H1 (cell line): ENCODE measurements at regions not wholly inside any gene's neighbourhood (a gene's known extent, or its start where the extent isn't known, plus 50 kb on each side); places are given as distances from the start of the nearest gene placed in this dataset.

Source experiments
- CTCF ChIA-PET: fragments of 300-600 bp; sonication (Branson Sonifier 250); formaldehyde crosslinking; loops from one replicate; lab custom pipeline; 2021; ENCODE audit not compliant: partially characterized antibody; lab: Charles Lee
- POLR2A ChIA-PET: fragments of 300-600 bp; sonication (Branson Sonifier 250); formaldehyde crosslinking; loops from one replicate; lab custom pipeline; 2021; ENCODE audit warnings: inconsistent platforms; ENCODE audit not compliant: partially characterized antibody; lab: Charles Lee
- DNase-seq, 2 experiments: peaks; one replicate each; pipeline versions ENCODE4 v3.0.0 to v3.0.0-alpha.2; 2010 to 2022; ENCODE audit warnings: low spot score in 2 of 2, low read depth in 1 of 2, mixed read lengths in 1 of 2
- FAIRE-seq: peaks from 2 replicates; lab custom pipeline; 2011; peaks lifted over from hg19 to GRCh38; lab: Jason Lieb, UNC
- H2AFZ ChIP-seq: 2 replicates; pipeline ENCODE4 v1.8.1; 2012; ENCODE audit warnings: low read length, inconsistent platforms
- H2AK5ac ChIP-seq: 2 replicates; pipeline ENCODE4 v1.6.1; 2013; ENCODE audit warnings: low read depth, low read length
- H2BK120ac ChIP-seq: replicated peaks from 2 replicates; pipeline ENCODE3; 2013; ENCODE audit warnings: low read depth, low read length, inconsistent platforms
- H2BK12ac ChIP-seq: 2 replicates; pipeline ENCODE4 v1.6.1; 2013; ENCODE audit warnings: low read depth, low read length
- H2BK15ac ChIP-seq: 2 replicates; pipeline ENCODE4 v1.6.1; 2013; ENCODE audit warnings: low read length
- H2BK20ac ChIP-seq: 2 replicates; pipeline ENCODE4 v1.6.1; 2013; ENCODE audit warnings: low read length
- H2BK5ac ChIP-seq: 2 replicates; pipeline ENCODE4 v1.6.1; 2013; ENCODE audit warnings: low read depth, low read length
- H3K14ac ChIP-seq: 2 replicates; pipeline ENCODE4 v1.6.1; 2013; ENCODE audit warnings: inconsistent platforms; ENCODE audit not compliant: insufficient read length
- H3K18ac ChIP-seq: 2 replicates; pipeline ENCODE4 v1.6.1; 2013; ENCODE audit warnings: low read length; ENCODE audit errors: extremely low read depth
- H3K23ac ChIP-seq: 2 replicates; pipeline ENCODE4 v1.6.1; 2013; ENCODE audit warnings: inconsistent platforms; ENCODE audit not compliant: insufficient read length
- H3K23me2 ChIP-seq: 2 replicates; pipeline ENCODE4 v1.6.1; 2013; ENCODE audit warnings: low read depth, low read length
- H3K27ac ChIP-seq: 2 replicates; pipeline ENCODE4 v1.6.1; 2011; ENCODE audit warnings: low read depth, low read length, inconsistent platforms
- H3K27me3 ChIP-seq, 4 experiments: replicated peaks in 1 of 4; 1 replicate in 1 of 4; 2 replicates in 3 of 4; pipeline versions ENCODE4 v1.6.1 to v1.8.1; 2011 to 2013; ENCODE audit warnings: low read length in 3 of 4, mild to moderate bottlenecking in 3 of 4, inconsistent platforms in 2 of 4, mixed read lengths in 2 of 4, moderate library complexity in 1 of 4; ENCODE audit not compliant: control insufficient read depth in 3 of 4, insufficient read depth in 3 of 4; ENCODE audit errors: extremely low read depth in 1 of 4
- H3K36me3 ChIP-seq, 4 experiments: 2 replicates each; pipeline versions ENCODE4 v1.6.1 to v1.8.1; 2011 to 2013; ENCODE audit warnings: mild to moderate bottlenecking in 4 of 4, low read length in 3 of 4, moderate library complexity in 2 of 4, control low read depth in 1 of 4, inconsistent platforms in 1 of 4; ENCODE audit not compliant: insufficient read depth in 4 of 4, control insufficient read depth in 2 of 4
- H3K4ac ChIP-seq: replicated peaks from 2 replicates; pipeline ENCODE3; 2013; ENCODE audit warnings: low read length, low read depth, mixed read lengths, inconsistent platforms; ENCODE audit not compliant: insufficient read length
- H3K4me1 ChIP-seq, 4 experiments: replicated peaks in 1 of 4; 1 replicate in 1 of 4; 2 replicates in 3 of 4; pipeline versions ENCODE4 v1.6.1 to v1.8.1; 2011 to 2013; ENCODE audit warnings: low read length in 3 of 4, inconsistent platforms in 2 of 4, mixed read lengths in 1 of 4; ENCODE audit not compliant: insufficient read depth in 4 of 4, control insufficient read depth in 3 of 4
- H3K4me2 ChIP-seq, 2 experiments: 2 replicates each; pipeline versions ENCODE4 v1.6.1 to v1.8.1; 2011 to 2013; ENCODE audit warnings: low read depth in 2 of 2, low read length in 2 of 2, control low read depth in 1 of 2, inconsistent platforms in 1 of 2, mild to moderate bottlenecking in 1 of 2; ENCODE audit not compliant: insufficient read depth in 1 of 2
- H3K4me3 ChIP-seq, 4 experiments: fragments of 200-600, 300-600 bp in 1 of 4; sonication (generic), shearing (Covaris generic), sonication (Bioruptor Twin) in 1 of 4; 2 replicates each; pipeline versions ENCODE4 v1.5.1 to v1.8.1; 2011 to 2016; ENCODE audit warnings: low read length in 4 of 4, low read depth in 3 of 4, control low read depth in 2 of 4, inconsistent platforms in 2 of 4, mild to moderate bottlenecking in 2 of 4, mixed read lengths in 1 of 4, moderate library complexity in 1 of 4; ENCODE audit not compliant: insufficient read depth in 2 of 4; ENCODE audit errors: extremely low read depth in 1 of 4
- H3K56ac ChIP-seq: replicated peaks from 2 replicates; pipeline ENCODE3; 2013; ENCODE audit warnings: low read depth, mild to moderate bottlenecking, mixed read lengths, low read length, inconsistent platforms; ENCODE audit not compliant: insufficient read length
- H3K79me1 ChIP-seq: 2 replicates; pipeline ENCODE4 v1.6.1; 2013; ENCODE audit warnings: low read depth, low read length, control low read depth
- H3K79me2 ChIP-seq, 2 experiments: 2 replicates each; pipeline versions ENCODE4 v1.6.1 to v1.8.1; 2012 to 2013; ENCODE audit warnings: low read length in 2 of 2, mild to moderate bottlenecking in 2 of 2, inconsistent platforms in 1 of 2; ENCODE audit not compliant: insufficient read depth in 2 of 2, control insufficient read depth in 1 of 2
- H3K9ac ChIP-seq, 4 experiments: replicated peaks in 1 of 4; 1 replicate in 1 of 4; 2 replicates in 3 of 4; pipeline versions ENCODE4 v1.6.1 to v1.8.1; 2011 to 2013; ENCODE audit warnings: low read depth in 3 of 4, low read length in 3 of 4, control low read depth in 2 of 4, mild to moderate bottlenecking in 2 of 4, moderate library complexity in 2 of 4, inconsistent platforms in 1 of 4; ENCODE audit errors: extremely low read depth in 1 of 4
- H3K9me3 ChIP-seq, 2 experiments: 2 replicates each; pipeline versions ENCODE4 v1.6.1 to v1.8.1; 2012 to 2013; ENCODE audit warnings: mild to moderate bottlenecking in 2 of 2, moderate library complexity in 2 of 2, control low read depth in 1 of 2, inconsistent platforms in 1 of 2, low read depth in 1 of 2, low read length in 1 of 2, mixed read lengths in 1 of 2; ENCODE audit not compliant: insufficient read depth in 2 of 2
- H4K20me1 ChIP-seq, 2 experiments: replicated peaks in 1 of 2; 2 replicates each; pipeline versions ENCODE3 to v1.8.1; 2011 to 2013; ENCODE audit warnings: inconsistent platforms in 2 of 2, low read length in 2 of 2, mild to moderate bottlenecking in 1 of 2; ENCODE audit not compliant: insufficient read depth in 2 of 2, control insufficient read depth in 1 of 2
- H4K5ac ChIP-seq: 2 replicates; pipeline ENCODE4 v1.6.1; 2013; ENCODE audit warnings: low read length, low read depth, mixed read lengths, inconsistent platforms; ENCODE audit not compliant: insufficient read length
- H4K8ac ChIP-seq: 2 replicates; pipeline ENCODE4 v1.8.0; 2013; ENCODE audit warnings: mild to moderate bottlenecking, moderate library complexity, low read length, inconsistent platforms; ENCODE audit not compliant: insufficient read depth; ENCODE audit errors: extremely low read depth
- H4K91ac ChIP-seq: replicated peaks from 2 replicates; pipeline ENCODE3; 2013; ENCODE audit warnings: low read length, mixed read lengths, inconsistent platforms; ENCODE audit not compliant: insufficient read length
- BACH1 ChIP-seq: IDR thresholded peaks from 2 replicates; pipeline ENCODE4 v1.6.1; 2012; ENCODE audit warnings: low read length, improper control_type of control experiment
- EP300 ChIP-seq, 2 experiments: IDR thresholded peaks; 1 replicate in 1 of 2; 2 replicates in 1 of 2; pipeline ENCODE4 v1.6.1; 2011 to 2012; ENCODE audit warnings: low read depth in 2 of 2, low read length in 2 of 2, mild to moderate bottlenecking in 2 of 2, borderline replicate concordance in 1 of 2, inconsistent platforms in 1 of 2, moderate library complexity in 1 of 2
- FOSL1 ChIP-seq: IDR thresholded peaks from 2 replicates; pipeline ENCODE4 v1.6.1; 2011; ENCODE audit warnings: mild to moderate bottlenecking, low read depth, low read length, moderate library complexity; ENCODE audit not compliant: insufficient read depth
- HDAC2 ChIP-seq, 2 experiments: fragments of 300-600 bp in 1 of 2; sonication (generic) in 1 of 2; IDR thresholded peaks; 2 replicates each; pipeline ENCODE4 v1.6.1; 2011 to 2012; ENCODE audit warnings: low read depth in 2 of 2, low read length in 2 of 2, mild to moderate bottlenecking in 2 of 2, moderate library complexity in 2 of 2, borderline replicate concordance in 1 of 2, inconsistent platforms in 1 of 2
- POLR2AphosphoS5 ChIP-seq: IDR thresholded peaks from 2 replicates; pipeline ENCODE4 v1.6.1; 2011; ENCODE audit warnings: low read depth, low read length
- RBBP5 ChIP-seq: IDR thresholded peaks from 2 replicates; pipeline ENCODE4 v1.7.1; 2012; ENCODE audit warnings: low read depth, mild to moderate bottlenecking, inconsistent platforms, low read length, moderate library complexity, borderline replicate concordance
- RXRA ChIP-seq: IDR thresholded peaks from 2 replicates; pipeline ENCODE4 v1.6.1; 2011; ENCODE audit warnings: low read depth, mild to moderate bottlenecking, low read length, moderate library complexity; ENCODE audit not compliant: insufficient read depth
- SAP30 ChIP-seq: fragments of 300-600 bp; sonication (generic); IDR thresholded peaks from 2 replicates; pipeline ENCODE4 v1.7.1; 2012; ENCODE audit warnings: low read length, moderate library complexity, mild to moderate bottlenecking, inconsistent platforms; ENCODE audit not compliant: insufficient read depth, insufficient replicate concordance
- TBP ChIP-seq: IDR thresholded peaks from 2 replicates; pipeline ENCODE4 v1.6.1; 2011; ENCODE audit warnings: low read depth, low read length, improper control_type of control experiment
- WGBS, 2 experiments: shearing (Covaris generic) in 1 of 2; methylation state at CpG; one replicate each; pipeline versions ENCODE4 v1.1.6 to v1.1.7; 2013 to 2015; ENCODE audit warnings: low lambda C conversion rate in 2 of 2, mixed read lengths in 2 of 2, inconsistent platforms in 1 of 2, low coverage in 1 of 2, missing lambda C conversion rate in 1 of 2; ENCODE audit not compliant: insufficient replicate concordance in 2 of 2, insufficient coverage in 1 of 2, insufficient read length in 1 of 2; ENCODE audit errors: extremely low coverage in 1 of 2, missing lambda C conversion rate in 1 of 2; 5-methylcytosine and 5-hydroxymethylcytosine counted together
- TF ChIP-seq, protein P1 (sequence below): IDR thresholded peaks from 2 replicates; pipeline ENCODE4 v1.6.1; 2012; ENCODE audit warnings: inconsistent platforms

DNA sequence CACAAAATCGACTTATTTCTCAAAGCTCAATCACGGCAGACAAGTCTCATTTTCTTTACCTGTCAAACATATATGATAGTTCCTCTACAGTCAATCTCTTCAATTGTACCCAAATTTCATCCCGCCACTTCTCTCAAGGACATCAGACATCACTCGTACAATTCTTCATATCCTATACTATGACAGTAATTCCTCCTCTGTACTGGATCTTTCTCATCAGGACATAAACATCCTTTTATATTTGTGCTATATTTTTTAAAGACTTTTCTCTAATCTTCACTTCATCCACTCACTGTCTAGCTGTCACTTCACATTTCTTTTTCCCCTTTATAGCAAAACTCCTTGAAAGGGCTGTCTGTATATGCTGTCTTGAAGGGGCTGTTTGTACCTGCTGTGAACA is 419.1 kb upstream of the NR5A2 start:
- Histone ChIP-seq H3K9ac (no peak overlapping the region), H4K20me1 (no peaks in the 10 kb centered on the region), H3K36me3 (no peaks in the 10 kb centered on the region), H3K27me3 (no peaks in the 10 kb centered on the region), H3K79me2 (no peaks in the 10 kb centered on the region), H3K79me1 (no peaks in the 10 kb centered on the region), H3K4ac (no peak overlapping the region), H3K9me3 (no peaks in the 10 kb centered on the region), H3K4me2 (no peak overlapping the region), H3K4me3 (no peak overlapping the region), H3K23ac (no peak overlapping the region), H4K5ac (no peak overlapping the region), H3K14ac (no peak overlapping the region), H2BK15ac (no peak overlapping the region), H4K8ac (no peak overlapping the region), H2AK5ac (no peak overlapping the region), H3K27ac (no peak overlapping the region), H2AFZ (no peak overlapping the region), H3K18ac (no peak overlapping the region), H3K4me1 (no peaks in the 10 kb centered on the region), H3K23me2 (no peaks in the 10 kb centered on the region), H2BK20ac (no peak overlapping the region), H4K91ac (no peak overlapping the region), H2BK5ac (no peak overlapping the region), H2BK120ac (no peak overlapping the region), H3K56ac (no peak overlapping the region), H2BK12ac (no peak overlapping the region)
- WGBS, 2 experiments, result 89% methylated on average over 4 of the region's 4 CpGs; no CpG with 5 or more reads in 1 of the 2 experiments
- CTCF ChIA-PET, result interaction anchor here (1.0 kb wide), 1 partner anchor 13 kb away, joined by 3 read pairs; no protein-coding TSS in a partner anchor
- TF ChIP-seq BACH1, result no peak
- no peak for TF ChIP-seq RXRA
- TF ChIP-seq SAP30, result no peak
- TF ChIP-seq RBBP5, result no peak
- TF ChIP-seq HDAC2 (IDR thresholded peaks at IDR 0.05; ENCODE audit: borderline replicate concordance in 1 of 2, low read depth in 2 of 2, low read length in 2 of 2), result no peak
- no peak for TF ChIP-seq FOSL1
- no peak for TF ChIP-seq EP300 (IDR thresholded peaks at IDR 0.05; ENCODE audit: borderline replicate concordance in 1 of 2, low read depth in 2 of 2, low read length in 2 of 2)
- no peak for TF ChIP-seq POLR2AphosphoS5
- TF ChIP-seq, protein P1, sequence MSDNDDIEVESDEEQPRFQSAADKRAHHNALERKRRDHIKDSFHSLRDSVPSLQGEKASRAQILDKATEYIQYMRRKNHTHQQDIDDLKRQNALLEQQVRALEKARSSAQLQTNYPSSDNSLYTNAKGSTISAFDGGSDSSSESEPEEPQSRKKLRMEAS, result no peak
- TF ChIP-seq TBP, result no peak
- DNase-seq (no peak), FAIRE-seq (no peak)
- POLR2A ChIA-PET, result no interaction called here
